Trophoblast cell (in vitro differentiated cells and primary cell): ENCODE measurements at regions not wholly inside any gene's neighbourhood (a gene's known extent, or its start where the extent isn't known, plus 50 kb on each side); places are given as distances from the start of the nearest gene placed in this dataset.

ENCODE experiments used
- DNase-seq, 2 donors: peaks; one replicate each; pipeline ENCODE4 v3.0.0-alpha.2; 2016
- H2AFZ ChIP-seq: 2 replicates; pipeline ENCODE4 v1.6.1; 2013; ENCODE audit warnings: low read length, moderate library complexity, mild to moderate bottlenecking; ENCODE audit not compliant: insufficient read depth, poor library complexity
- H2AK5ac ChIP-seq: 2 replicates; pipeline ENCODE4 v1.6.1; 2013; ENCODE audit warnings: mild to moderate bottlenecking, low read length
- H2BK120ac ChIP-seq: 2 replicates; pipeline ENCODE4 v1.6.1; 2013; ENCODE audit warnings: low read length, mild to moderate bottlenecking, moderate library complexity; ENCODE audit not compliant: insufficient read depth, poor library complexity
- H2BK12ac ChIP-seq: 2 replicates; pipeline ENCODE4 v1.6.1; 2013; ENCODE audit warnings: mild to moderate bottlenecking, low read length, moderate library complexity
- H2BK5ac ChIP-seq: 2 replicates; pipeline ENCODE4 v1.6.1; 2013; ENCODE audit warnings: low read length, low read depth, moderate library complexity, mild to moderate bottlenecking; ENCODE audit not compliant: poor library complexity
- H3K14ac ChIP-seq: 2 replicates; pipeline ENCODE4 v1.6.1; 2013; ENCODE audit warnings: mild to moderate bottlenecking, low read length
- H3K18ac ChIP-seq: 2 replicates; pipeline ENCODE4 v1.6.1; 2013; ENCODE audit warnings: mild to moderate bottlenecking, low read length
- H3K23ac ChIP-seq: 2 replicates; pipeline ENCODE4 v1.6.1; 2013; ENCODE audit warnings: low read length
- H3K27ac ChIP-seq: 2 replicates; pipeline ENCODE4 v1.5.1; 2013; ENCODE audit warnings: low read depth, mild to moderate bottlenecking, inconsistent platforms, low read length, moderate library complexity
- H3K27me3 ChIP-seq: 2 replicates; pipeline ENCODE4 v1.6.1; 2013; ENCODE audit warnings: inconsistent platforms, mild to moderate bottlenecking, low read length, moderate library complexity; ENCODE audit not compliant: insufficient read depth
- H3K36me3 ChIP-seq, 2 experiments: 1 replicate in 1 of 2; 2 replicates in 1 of 2; pipeline ENCODE4 v1.6.1; 2013; ENCODE audit warnings: low read length in 2 of 2, mild to moderate bottlenecking in 2 of 2, moderate library complexity in 1 of 2; ENCODE audit not compliant: insufficient read depth in 2 of 2, control insufficient read depth in 1 of 2
- H3K4ac ChIP-seq: 2 replicates; pipeline ENCODE4 v1.6.1; 2013; ENCODE audit warnings: low read depth, mild to moderate bottlenecking, low read length, moderate library complexity
- H3K4me1 ChIP-seq, 2 experiments: 1 replicate in 1 of 2; 2 replicates in 1 of 2; pipeline ENCODE4 v1.6.1; 2013; ENCODE audit warnings: low read length in 2 of 2, mild to moderate bottlenecking in 2 of 2, moderate library complexity in 1 of 2; ENCODE audit not compliant: insufficient read depth in 2 of 2, control insufficient read depth in 1 of 2
- H3K4me2 ChIP-seq: 2 replicates; pipeline ENCODE4 v1.6.1; 2013; ENCODE audit warnings: inconsistent platforms, mild to moderate bottlenecking, low read length, moderate library complexity
- H3K4me3 ChIP-seq: 2 replicates; pipeline ENCODE4 v1.5.1; 2013; ENCODE audit warnings: mild to moderate bottlenecking, low read depth, low read length, inconsistent platforms
- H3K79me1 ChIP-seq: one replicate; pipeline ENCODE4 v1.6.1; 2013; ENCODE audit warnings: low read length
- H3K79me2 ChIP-seq: 2 replicates; pipeline ENCODE4 v1.6.1; 2013; ENCODE audit warnings: low read length, mild to moderate bottlenecking; ENCODE audit not compliant: control insufficient read depth, insufficient read depth, poor library complexity
- H3K9ac ChIP-seq: 2 replicates; pipeline ENCODE4 v1.6.1; 2013; ENCODE audit warnings: mild to moderate bottlenecking, low read length
- H3K9me3 ChIP-seq: 2 replicates; pipeline ENCODE4 v1.6.1; 2013; ENCODE audit warnings: low read depth, mild to moderate bottlenecking, control low read depth, inconsistent platforms, low read length; ENCODE audit not compliant: insufficient read depth
- H4K12ac ChIP-seq: 2 replicates; pipeline ENCODE4 v1.6.1; 2013; ENCODE audit warnings: low read depth, mild to moderate bottlenecking, low read length, moderate library complexity
- H4K8ac ChIP-seq: 2 replicates; pipeline ENCODE4 v1.6.1; 2013; ENCODE audit warnings: low read depth, mild to moderate bottlenecking, low read length, moderate library complexity
- H4K91ac ChIP-seq: one replicate; pipeline ENCODE4 v1.6.1; 2013; ENCODE audit warnings: low read depth, mild to moderate bottlenecking, low read length, moderate library complexity
- WGBS: extraction: QIAGEN DNeasy Blood & Tissue Kit; methylation state at CpG from one replicate; pipeline ENCODE4 v1.1.7; 2013; ENCODE audit warnings: missing lambda C conversion rate; ENCODE audit not compliant: insufficient read length, insufficient coverage; ENCODE audit errors: extremely low coverage; 5-methylcytosine and 5-hydroxymethylcytosine counted together

DNA sequence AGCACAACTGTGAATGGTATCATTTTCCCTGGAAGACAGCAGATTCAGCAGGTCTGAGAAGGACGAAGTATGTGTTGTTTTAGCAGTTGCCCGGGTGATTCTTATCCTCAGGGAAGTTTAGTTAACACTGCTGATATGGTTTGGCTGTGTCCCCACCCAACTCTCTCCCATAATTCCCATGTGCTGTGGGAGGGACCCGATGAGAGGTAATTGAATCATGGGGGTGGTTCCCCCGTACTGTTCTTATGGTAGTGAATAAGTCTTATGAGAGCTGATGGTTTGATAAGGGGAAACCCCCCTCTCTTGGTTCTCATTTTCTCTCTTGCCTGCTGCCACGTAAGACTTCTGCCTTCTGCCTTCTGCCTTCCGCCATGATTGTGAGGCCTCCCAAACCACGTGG is 81.0 kb upstream of the UBAC2 start:
- H3K27ac ChIP-seq = no peak overlapping the region
- H3K4me1 ChIP-seq = peaks cover 0 to 4% of the 10 kb centered on the region in 2 experiments
- no peak overlapping the region for H3K4me2 ChIP-seq
- no peak overlapping the region for H3K14ac ChIP-seq
- DNase-seq = no peak
- H3K23ac ChIP-seq = no peak overlapping the region
- H2BK12ac ChIP-seq = no peak overlapping the region
- no peak overlapping the region for H2AK5ac ChIP-seq
- H4K8ac ChIP-seq = no peak overlapping the region
- H3K79me2 ChIP-seq = no peaks in the 10 kb centered on the region
- no peak overlapping the region for H4K12ac ChIP-seq
- no peak overlapping the region for H2BK5ac ChIP-seq
- no peak overlapping the region for H4K91ac ChIP-seq
- no peak overlapping the region for H3K4me3 ChIP-seq
- WGBS = no CpG with 5 or more reads among the region's 7 CpGs
- H3K9me3 ChIP-seq = no peaks in the 10 kb centered on the region
- H3K4ac ChIP-seq = no peak overlapping the region
- H3K9ac ChIP-seq = no peak overlapping the region
- H3K27me3 ChIP-seq = no peaks in the 10 kb centered on the region
- H2BK120ac ChIP-seq = no peak overlapping the region
- no peak overlapping the region for H2AFZ ChIP-seq
- H3K18ac ChIP-seq = no peak overlapping the region
- no peaks in the 10 kb centered on the region for H3K36me3 ChIP-seq
- no peaks in the 10 kb centered on the region for H3K79me1 ChIP-seq

DNA sequence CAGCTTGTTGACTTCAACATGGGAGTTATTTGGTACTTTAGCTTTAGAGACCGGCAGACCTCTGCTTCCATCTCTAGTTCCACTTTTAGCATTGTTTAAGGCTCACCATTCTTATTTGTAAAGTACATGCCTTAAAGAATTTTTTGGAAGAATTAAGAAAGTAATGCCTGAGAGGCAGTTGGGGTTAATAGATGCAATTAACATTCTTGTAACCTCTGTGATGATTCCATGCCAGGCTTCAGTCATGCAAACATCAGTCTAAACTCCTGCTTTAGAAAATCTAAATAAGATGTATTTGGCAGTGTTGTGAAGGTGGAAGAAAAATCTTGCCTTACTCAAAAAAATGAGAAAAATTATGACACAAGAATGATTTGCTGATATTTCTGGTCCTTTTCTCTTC is 79.9 kb upstream of the UBAC2 start:
- no peak overlapping the region for H3K4me3 ChIP-seq
- H3K36me3 ChIP-seq = no peaks in the 10 kb centered on the region
- no peak overlapping the region for H3K18ac ChIP-seq
- no peaks in the 10 kb centered on the region for H3K27me3 ChIP-seq
- H2BK12ac ChIP-seq = no peak overlapping the region
- H3K4me2 ChIP-seq = no peak overlapping the region
- no peak overlapping the region for H2BK120ac ChIP-seq
- H3K27ac ChIP-seq = no peak overlapping the region
- H3K9ac ChIP-seq = no peak overlapping the region
- no peak overlapping the region for H3K23ac ChIP-seq
- H4K12ac ChIP-seq = no peak overlapping the region
- no peaks in the 10 kb centered on the region for H3K9me3 ChIP-seq
- H4K91ac ChIP-seq = no peak overlapping the region
- H2BK5ac ChIP-seq = no peak overlapping the region
- no peak for DNase-seq
- no peak overlapping the region for H3K4ac ChIP-seq
- no peaks in the 10 kb centered on the region for H3K79me2 ChIP-seq
- H3K4me1 ChIP-seq = peaks cover 0 to 4% of the 10 kb centered on the region in 2 experiments
- H2AK5ac ChIP-seq = no peak overlapping the region
- no peak overlapping the region for H3K14ac ChIP-seq
- WGBS = no CpG with 5 or more reads among the region's 1 CpG
- no peaks in the 10 kb centered on the region for H3K79me1 ChIP-seq
- no peak overlapping the region for H4K8ac ChIP-seq
- no peak overlapping the region for H2AFZ ChIP-seq

DNA sequence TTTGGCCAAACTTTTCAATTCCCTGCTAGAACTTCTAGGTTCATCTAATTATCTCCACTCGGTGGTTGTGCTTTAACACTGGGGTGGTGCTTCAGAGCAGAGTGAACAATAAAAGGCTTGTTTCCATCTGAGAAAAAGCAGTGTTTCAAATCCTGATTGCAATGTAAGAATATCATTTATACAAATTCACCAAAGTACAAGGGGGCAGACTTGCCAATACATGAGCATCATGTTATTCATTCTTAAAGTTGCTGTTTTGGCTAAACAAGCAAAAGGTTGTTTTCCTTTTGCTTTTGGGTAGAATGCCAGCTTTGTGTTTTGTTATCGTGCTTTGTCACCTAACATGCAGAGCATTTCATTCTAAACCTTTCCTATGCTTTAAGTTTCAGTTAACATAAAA is 78.5 kb upstream of the UBAC2 start:
- Histone ChIP-seq H3K4ac (no peak overlapping the region), H3K27ac (no peak overlapping the region), H4K8ac (no peak overlapping the region), H3K4me1 (peaks cover 0 to 4% of the 10 kb centered on the region in 2 experiments), H3K79me2 (no peaks in the 10 kb centered on the region), H3K14ac (no peak overlapping the region), H2BK5ac (no peak overlapping the region), H2AFZ (no peak overlapping the region), H4K12ac (no peak overlapping the region), H2AK5ac (no peak overlapping the region), H3K9ac (no peak overlapping the region), H3K18ac (no peak overlapping the region), H3K4me3 (no peak overlapping the region), H3K4me2 (no peak overlapping the region), H2BK120ac (no peak overlapping the region), H3K27me3 (no peaks in the 10 kb centered on the region), H3K23ac (no peak overlapping the region), H4K91ac (no peak overlapping the region), H3K9me3 (no peaks in the 10 kb centered on the region), H3K36me3 (no peaks in the 10 kb centered on the region), H3K79me1 (no peaks in the 10 kb centered on the region), H2BK12ac (no peak overlapping the region)
- no CpG with 5 or more reads among the region's 2 CpGs for WGBS
- DNase-seq = no peak

DNA sequence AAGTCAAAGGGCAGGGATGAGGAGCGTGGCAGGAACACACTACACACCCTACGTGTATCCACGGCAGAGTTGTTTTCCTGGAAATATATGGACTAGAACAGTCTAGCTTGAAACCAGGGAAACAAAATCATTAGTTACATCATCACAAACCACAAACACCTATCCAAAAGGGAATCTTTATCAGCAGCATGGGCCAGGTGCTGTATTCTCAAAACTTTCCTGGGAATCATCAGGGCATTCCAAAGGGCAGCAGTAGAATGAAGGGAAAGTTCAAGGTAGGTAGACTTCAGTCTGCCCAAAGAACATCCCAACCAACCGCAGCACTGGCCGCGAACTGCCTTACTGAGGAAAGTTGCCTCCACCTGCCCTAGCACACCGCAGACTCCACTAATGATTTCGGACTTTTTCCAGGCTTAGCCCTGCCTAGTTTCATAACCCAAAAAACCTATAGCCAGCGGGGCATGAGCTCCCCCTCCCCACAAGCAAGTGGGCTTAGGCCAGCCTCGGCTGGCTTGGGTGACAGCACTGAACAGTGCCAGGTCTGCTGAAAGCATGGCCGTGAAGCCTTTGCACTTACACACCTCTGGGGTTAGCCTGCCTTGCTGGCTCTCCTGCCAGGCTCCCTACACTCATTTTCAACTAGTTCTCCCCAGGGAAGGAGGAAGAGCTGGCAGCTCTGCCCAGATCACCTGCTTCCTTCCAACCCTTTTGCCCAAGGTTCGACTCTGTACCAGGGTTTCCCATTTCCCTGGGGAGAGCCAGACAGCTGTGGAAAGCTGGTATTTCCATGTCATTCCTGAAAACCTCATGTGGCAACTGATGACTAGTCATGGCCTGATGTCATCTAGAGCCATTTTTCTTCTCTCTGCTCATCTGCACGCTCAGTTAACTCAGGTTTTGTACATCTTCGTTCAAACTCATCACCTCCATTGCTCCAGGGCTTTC is 77.3 kb upstream of the UBAC2 start:
- DNase-seq = peak; percentile 91 to 92
- Histone ChIP-seq H3K14ac (no peak overlapping the region), H3K4me3 (no peak overlapping the region), H3K23ac (no peak overlapping the region), H3K79me1 (no peaks in the 10 kb centered on the region), H2AFZ (no peak overlapping the region), H3K18ac (no peak overlapping the region), H3K9ac (no peak overlapping the region), H3K4me2 (no peak overlapping the region), H2AK5ac (no peak overlapping the region), H3K4ac (no peak overlapping the region), H3K79me2 (no peaks in the 10 kb centered on the region), H3K27me3 (no peaks in the 10 kb centered on the region), H4K8ac (no peak overlapping the region), H3K9me3 (no peaks in the 10 kb centered on the region), H4K12ac (no peak overlapping the region), H3K27ac (no peak overlapping the region), H2BK5ac (no peak overlapping the region), H4K91ac (no peak overlapping the region), H2BK12ac (peak overlapping the region; percentile 16), H2BK120ac (no peak overlapping the region), H3K36me3 (no peaks in the 10 kb centered on the region), H3K4me1 (peaks cover 0 to 4% of the 10 kb centered on the region in 2 experiments)
- WGBS = no CpG with 5 or more reads among the region's 14 CpGs
